GM18511 (cell line): ENCODE measurements at regions not wholly inside any gene's neighbourhood (a gene's known extent, or its start where the extent isn't known, plus 50 kb on each side); places are given as distances from the start of the nearest gene placed in this dataset.

Source experiments
- ATAC-seq: cut with Tn5 transposase; IDR thresholded peaks from one replicate; pipeline ENCODE4 v1.9.1; 2021; ENCODE audit warnings: mild to moderate bottlenecking, moderate library complexity; ENCODE audit not compliant: unreplicated experiment

- ATAC-seq, result no peak
These were observed 184.0 kb upstream of the PARP11 start for GRCh38 chr12:4056910-4057845.

GRCh38 chr12:4054630-4055029, 181.4 kb upstream of the PARP11 start:
- ATAC-seq, result no peak

- ATAC-seq, result no peak
These were observed 179.5 kb upstream of the PARP11 start for GRCh38 chr12:4052691-4053090.

GRCh38 chr12:4051596-4051995, 178.4 kb upstream of the PARP11 start:
- ATAC-seq, result no peak

GRCh38 chr12:4050340-4050739, 177.1 kb upstream of the PARP11 start:
- ATAC-seq, result no peak

GRCh38 chr12:4049298-4050080, 176.3 kb upstream of the PARP11 start:
- no peak for ATAC-seq

GRCh38 chr12:4047421-4047820, 174.2 kb upstream of the PARP11 start:
- no peak for ATAC-seq

GRCh38 chr12:4046495-4046840, 173.3 kb upstream of the PARP11 start:
- no peak for ATAC-seq

- ATAC-seq, result no peak
These were observed 172.7 kb upstream of the PARP11 start for GRCh38 chr12:4045786-4046494.

GRCh38 chr12:4044736-4045730, 171.8 kb upstream of the PARP11 start:
- ATAC-seq, result no peak

- ATAC-seq, result no peak
These were observed 170.9 kb upstream of the PARP11 start for GRCh38 chr12:4044101-4044500.

- ATAC-seq, result no peak
These were observed 168.1 kb upstream of the PARP11 start for GRCh38 chr12:4041187-4041885.

- no peak for ATAC-seq
These were observed 166.7 kb upstream of the PARP11 start for GRCh38 chr12:4039931-4040330.

- ATAC-seq, result no peak
These were observed 164.6 kb upstream of the PARP11 start for GRCh38 chr12:4037747-4038312.

- no peak for ATAC-seq
These were observed 163.6 kb upstream of the PARP11 start for GRCh38 chr12:4036671-4037271.

GRCh38 chr12:4034921-4035320, 161.7 kb upstream of the PARP11 start:
- no peak for ATAC-seq

- ATAC-seq, result no peak
These were observed 159.9 kb upstream of the PARP11 start for GRCh38 chr12:4032924-4033615.

GRCh38 chr12:4031703-4032291, 158.6 kb upstream of the PARP11 start:
- no peak for ATAC-seq
